HG03060 (cell line): ENCODE measurements at regions not wholly inside any gene's neighbourhood (a gene's known extent, or its start where the extent isn't known, plus 50 kb on each side); places are given as distances from the start of the nearest gene placed in this dataset.

ENCODE experiments used
- ATAC-seq: cut with Tn5 transposase; IDR thresholded peaks from one replicate; pipeline ENCODE4 v1.9.1; 2021; ENCODE audit warnings: low read depth, moderate number of reproducible peaks; ENCODE audit not compliant: unreplicated experiment

DNA sequence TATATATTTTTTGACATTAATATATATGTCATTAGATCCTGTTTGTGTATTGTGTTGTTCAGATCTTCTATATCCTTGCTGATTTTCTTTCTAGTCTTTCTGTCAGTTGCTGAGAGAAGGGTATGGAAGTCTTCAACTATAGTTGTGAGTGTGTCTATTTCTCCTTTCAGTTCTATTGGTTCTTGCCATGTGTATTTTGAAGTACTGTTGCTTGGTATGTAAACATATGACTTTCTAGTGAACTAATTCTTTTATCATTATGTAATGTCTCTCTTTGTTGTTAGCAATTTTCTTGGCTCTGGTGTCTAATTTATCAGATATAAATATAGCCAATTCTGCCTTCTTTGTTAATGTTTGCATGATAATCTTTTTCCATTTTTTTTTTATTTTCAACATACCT is 84.3 kb upstream of the CAST start:
- ATAC-seq = no peak

DNA sequence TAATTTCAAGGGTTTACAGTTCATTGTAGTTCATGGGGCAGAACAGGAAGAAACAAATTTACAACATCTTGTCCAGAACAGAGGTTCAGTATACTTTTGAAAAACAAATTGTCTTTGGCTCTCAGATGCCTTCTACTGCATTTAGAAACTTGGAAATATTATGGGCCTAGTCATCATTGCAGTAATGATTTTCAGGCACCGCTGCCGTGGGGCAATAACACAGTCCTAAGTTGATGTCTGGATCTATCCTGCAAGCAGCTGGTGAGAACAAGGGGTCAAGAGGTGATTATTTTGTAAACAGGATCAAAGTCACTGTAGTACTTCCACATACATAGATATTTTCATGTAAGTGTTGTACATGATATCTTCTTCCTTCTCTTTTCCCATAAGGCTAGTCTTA is 82.5 kb upstream of the CAST start:
- ATAC-seq = no peak

DNA sequence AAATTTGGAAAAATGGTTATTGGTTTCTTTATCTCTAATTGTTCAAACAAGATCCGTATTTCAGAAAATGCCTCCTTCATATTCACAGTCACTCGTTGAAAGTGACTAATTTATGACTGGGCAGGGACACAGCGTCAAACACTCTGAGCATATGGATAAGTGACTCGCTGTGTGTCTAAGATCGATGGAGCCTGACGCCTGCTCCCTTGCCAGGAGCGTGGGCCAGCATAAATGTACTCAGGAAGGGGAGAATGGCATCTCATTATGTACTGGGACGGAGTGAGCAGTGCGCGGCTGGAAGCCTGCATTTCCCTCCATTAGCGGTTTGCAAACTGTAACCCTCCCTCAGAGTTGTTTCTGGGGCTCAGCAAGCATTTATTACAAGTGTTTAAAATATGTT is 79.8 kb upstream of the CAST start:
- no peak for ATAC-seq

DNA sequence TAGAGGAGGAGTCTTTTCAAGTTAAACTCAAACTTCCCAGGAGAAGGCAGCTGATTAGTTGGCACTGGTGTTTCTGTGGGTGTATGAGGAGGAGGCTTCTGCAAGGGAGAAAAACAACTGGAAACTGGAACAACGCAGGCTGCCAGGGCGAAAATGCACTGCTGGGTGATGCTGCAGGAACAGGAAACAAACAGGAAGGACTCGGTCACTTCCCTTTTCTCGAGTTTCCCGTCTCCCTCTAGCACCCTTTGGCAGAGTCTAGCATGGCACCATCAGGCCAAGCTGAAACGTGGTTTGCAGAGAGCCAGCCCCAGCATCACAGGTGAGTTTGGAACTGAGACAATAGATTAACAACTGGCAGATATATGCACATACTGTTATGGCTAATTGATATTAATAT is 77.5 kb upstream of the CAST start:
- ATAC-seq = no peak

- ATAC-seq = no peak
These were observed 73.6 kb upstream of the CAST start for GRCh38 chr5:96588539-96588938.

DNA sequence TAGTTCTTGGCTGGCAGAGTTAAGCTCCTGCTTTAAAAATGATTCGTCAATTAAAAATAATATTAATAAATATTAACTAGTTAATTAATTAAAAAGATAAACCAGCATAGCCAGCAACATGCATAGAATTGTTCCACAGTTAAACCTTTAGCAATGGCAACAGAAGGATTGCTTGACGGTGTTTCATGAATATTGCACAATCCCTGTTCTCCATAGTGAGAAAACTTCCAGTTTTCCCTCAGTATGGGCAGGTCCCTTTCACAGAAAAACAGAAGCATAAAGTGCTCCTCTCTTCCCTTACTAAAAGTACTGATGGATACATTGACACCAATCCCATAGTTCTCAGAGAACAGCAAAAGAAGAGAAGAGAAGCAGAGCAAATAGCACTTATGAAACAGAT is 71.4 kb upstream of the CAST start:
- ATAC-seq = no peak

GRCh38 chr5:96595300-96596090 is 66.7 kb upstream of the CAST start:
- ATAC-seq = no peak

DNA sequence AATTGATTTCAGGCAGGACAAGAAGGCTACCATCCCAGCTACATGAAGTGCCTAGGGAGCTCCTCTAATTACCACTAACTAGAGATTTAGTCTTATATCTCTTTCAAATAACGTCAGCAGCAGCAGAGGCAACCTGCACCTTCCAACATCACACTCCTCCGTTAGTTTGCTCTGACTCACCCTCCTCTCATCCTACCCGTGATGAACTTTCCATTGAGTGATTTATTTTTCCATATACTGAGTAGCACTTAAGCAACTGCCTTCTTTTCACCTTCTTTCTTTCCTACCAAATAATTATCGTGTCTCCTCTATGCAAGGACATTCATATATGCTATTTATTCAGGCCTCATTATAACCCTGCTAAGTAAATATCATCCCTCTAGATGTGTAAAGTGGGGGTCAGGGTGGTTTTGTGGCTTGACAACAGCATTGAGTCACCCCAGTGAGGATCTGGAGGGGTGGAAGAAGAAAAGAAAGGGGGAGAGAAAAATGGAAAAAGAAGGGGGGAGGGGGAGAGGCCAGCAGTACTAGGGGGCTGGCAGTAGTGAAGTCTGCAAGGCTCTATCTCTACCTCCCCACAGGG is 64.6 kb upstream of the CAST start:
- ATAC-seq = no peak

DNA sequence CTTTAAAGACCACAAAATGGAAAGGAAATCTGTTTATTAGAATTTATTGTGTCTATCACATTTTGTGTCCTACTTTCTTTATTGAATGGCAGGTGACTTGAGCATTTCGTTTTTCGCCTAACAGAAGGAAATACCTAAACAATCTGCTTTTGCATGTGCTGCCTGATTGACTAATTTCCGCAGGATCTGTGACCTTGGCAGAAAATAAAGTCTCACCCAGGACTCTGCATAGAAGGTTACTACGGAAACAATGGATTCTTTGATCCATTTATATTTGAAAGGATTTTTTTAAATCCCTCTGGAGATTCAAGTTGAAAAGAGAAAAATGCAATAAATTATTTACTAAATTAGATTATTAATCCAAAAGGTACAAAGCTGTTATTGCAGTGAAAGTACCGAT is 61.0 kb upstream of the CAST start:
- no peak for ATAC-seq

DNA sequence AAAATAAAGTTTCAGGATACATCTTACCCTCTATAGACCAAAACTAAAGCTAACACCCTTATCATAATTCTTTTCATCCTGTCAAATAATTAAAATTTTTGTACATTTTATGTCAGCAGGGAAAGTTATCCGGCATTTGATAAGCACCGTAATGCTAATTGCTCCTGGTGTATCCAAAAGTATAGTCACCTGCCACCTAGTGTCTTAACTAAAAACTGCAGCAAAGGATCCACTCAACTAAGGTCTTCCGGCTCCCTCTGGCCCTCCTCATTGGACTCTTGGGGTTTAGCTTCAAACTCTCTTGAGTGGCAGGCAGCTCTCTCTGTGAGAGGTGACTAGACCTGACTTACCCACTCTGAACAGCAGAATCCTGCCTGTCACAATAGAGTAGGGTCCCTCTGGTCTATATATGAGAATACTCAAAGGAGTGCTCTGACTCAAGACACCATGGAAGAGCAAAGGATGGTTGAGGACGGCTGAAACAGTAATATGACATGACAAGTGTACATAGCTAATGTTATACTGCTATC is 60.4 kb upstream of the CAST start:
- ATAC-seq = peak; percentile 51

DNA sequence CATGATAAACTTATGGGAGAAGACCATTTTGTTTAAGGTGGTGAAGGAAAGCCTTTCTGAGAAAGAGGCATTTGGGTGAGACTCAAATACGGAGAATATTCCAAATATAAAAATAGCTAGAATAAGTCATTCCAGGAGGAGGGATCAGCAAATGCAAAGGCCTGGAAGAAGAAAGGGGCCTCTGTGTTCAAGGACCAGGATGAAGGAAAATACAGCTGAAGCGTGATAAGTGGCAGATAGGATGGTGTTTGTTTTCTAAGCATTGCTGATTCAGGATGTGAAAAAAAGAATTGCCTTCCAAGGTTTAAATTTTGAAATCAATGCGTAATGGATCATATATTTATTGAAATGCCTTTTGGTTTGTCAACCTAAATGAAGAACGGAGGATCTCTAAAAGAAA is 59.4 kb upstream of the CAST start:
- no peak for ATAC-seq

DNA sequence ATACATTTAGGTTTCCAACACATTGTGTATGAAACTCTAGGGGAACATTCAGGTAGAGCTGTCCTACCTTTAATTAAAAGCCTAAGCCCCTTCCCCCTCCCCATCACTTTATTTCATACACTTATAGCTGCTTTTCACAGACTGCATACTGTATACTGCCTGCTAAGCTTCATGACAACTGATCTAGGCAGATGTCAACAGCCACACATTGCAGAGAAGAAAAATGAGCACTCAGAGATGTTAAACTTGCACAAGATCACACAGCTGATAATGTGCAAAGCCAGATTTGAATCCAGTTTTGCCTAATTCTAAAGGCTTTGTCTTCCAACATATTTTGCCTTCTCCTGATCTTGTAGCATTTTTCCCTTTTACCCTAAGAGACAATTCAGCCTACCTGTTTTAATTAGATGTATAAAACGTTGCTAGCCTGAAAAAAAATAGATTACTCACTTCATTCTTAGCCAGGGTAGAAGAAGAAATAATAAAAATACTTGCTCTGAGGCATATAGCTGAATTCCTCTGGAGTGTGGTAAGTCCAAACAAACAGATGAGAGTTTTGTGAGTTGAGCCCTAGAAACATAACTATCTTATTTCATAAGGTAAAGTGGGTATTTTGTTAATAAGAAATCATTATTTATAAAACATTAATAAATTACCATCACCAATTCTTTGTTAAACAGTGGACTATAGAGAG is 56.9 kb upstream of the CAST start:
- ATAC-seq = no peak

DNA sequence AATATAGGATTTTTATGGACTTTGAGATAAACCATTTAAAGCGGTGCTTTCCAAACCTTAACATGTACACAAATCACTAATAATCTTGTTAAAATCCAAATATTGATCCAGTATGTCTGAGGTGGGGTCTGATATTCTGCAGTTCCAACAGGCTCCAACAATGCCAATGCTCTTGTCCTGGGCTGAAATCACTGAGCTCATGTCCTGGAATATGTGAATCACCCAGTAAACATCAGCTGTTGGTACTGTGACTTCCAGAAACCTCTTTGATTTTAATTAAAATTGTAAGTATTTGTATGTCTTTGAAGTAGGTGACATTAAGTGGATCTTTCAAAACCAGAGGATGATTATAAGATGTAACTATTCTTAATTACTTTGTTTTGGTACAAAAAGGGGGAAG is 52.8 kb upstream of the CAST start:
- ATAC-seq = no peak

DNA sequence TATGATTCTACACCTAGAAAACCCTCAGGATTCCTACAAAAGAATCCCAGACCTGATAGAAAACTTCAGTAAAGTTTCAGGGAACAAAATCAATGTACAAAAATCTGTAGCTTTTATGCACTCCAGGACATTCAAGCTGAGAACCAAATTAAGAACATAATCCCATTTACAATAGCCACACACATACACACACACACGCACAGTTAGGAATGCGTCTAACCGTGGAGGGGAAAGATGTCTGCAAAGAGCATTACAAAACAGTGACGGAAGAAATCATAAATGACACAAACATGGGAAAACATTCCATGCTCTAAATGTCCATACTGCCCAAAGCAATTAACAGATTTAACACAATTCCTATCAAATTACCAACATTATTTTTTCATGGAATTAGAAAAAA is 51.4 kb upstream of the CAST start:
- ATAC-seq = no peak

GRCh38 chr5:96611946-96612345 is 50.2 kb upstream of the CAST start:
- no peak for ATAC-seq
